Uterus (tissue), 2 donors: ENCODE measurements at regions not wholly inside any gene's neighbourhood (a gene's known extent, or its start where the extent isn't known, plus 50 kb on each side); places are given as distances from the start of the nearest gene placed in this dataset.

Experiments used
- POLR2A ChIP-seq, 2 donors: fragments of 450-650 bp; IDR thresholded peaks; one replicate each; pipeline ENCODE4 v1.6.1; 2016; ENCODE audit warnings: antibody characterized with exemption in 2 of 2, mild to moderate bottlenecking in 1 of 2, moderate library complexity in 1 of 2
- TF ChIP-seq, protein P1 (sequence below), 4 experiments: fragments of 200-600 bp in 2 of 4; fragments of 450-650 bp in 2 of 4; sonication (generic) in 2 of 4; IDR thresholded peaks; one replicate each; pipeline ENCODE4 v1.5.1; 2016 to 2019; ENCODE audit warnings: antibody characterized with exemption in 4 of 4, mild to moderate bottlenecking in 2 of 4, moderate library complexity in 1 of 4

DNA sequence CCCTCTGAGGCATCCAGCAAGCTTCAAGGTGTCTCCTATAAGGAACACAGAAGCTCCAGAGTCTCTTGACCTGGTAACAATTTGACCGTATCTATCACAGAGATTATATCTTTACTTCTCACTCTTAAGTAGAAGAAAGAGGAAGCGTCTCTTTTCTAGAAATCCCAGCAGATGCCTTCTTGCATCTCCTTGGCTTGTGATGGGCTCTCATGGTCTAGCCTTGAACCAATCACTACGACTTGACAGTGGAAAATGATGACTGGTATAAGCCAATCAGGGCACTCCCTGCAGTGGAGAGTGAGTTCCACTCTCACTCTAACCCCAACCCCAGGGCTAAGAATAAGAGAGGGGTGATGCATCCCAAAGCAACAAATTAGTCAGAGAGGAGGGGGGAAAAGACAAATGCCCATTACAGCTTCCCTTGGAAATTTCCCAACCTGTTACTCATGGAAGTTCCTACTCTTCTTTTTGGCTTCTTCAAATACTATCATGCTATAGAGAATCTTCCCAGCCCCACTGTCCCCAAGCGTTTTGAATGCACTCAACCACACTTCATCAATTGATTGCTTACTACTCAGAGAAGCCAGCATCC, 293.5 kb downstream of the MN1 start:
- TF ChIP-seq, protein P1, sequence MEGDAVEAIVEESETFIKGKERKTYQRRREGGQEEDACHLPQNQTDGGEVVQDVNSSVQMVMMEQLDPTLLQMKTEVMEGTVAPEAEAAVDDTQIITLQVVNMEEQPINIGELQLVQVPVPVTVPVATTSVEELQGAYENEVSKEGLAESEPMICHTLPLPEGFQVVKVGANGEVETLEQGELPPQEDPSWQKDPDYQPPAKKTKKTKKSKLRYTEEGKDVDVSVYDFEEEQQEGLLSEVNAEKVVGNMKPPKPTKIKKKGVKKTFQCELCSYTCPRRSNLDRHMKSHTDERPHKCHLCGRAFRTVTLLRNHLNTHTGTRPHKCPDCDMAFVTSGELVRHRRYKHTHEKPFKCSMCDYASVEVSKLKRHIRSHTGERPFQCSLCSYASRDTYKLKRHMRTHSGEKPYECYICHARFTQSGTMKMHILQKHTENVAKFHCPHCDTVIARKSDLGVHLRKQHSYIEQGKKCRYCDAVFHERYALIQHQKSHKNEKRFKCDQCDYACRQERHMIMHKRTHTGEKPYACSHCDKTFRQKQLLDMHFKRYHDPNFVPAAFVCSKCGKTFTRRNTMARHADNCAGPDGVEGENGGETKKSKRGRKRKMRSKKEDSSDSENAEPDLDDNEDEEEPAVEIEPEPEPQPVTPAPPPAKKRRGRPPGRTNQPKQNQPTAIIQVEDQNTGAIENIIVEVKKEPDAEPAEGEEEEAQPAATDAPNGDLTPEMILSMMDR (IDR thresholded peaks at IDR 0.05) = no peak
- no peak for TF ChIP-seq POLR2A (IDR thresholded peaks at IDR 0.05)
